BLaER1 (cell line): ENCODE measurements at regions not wholly inside any gene's neighbourhood (a gene's known extent, or its start where the extent isn't known, plus 50 kb on each side); places are given as distances from the start of the nearest gene placed in this dataset.

ENCODE experiments used
- H3K27ac ChIP-seq: shearing (Covaris generic); formaldehyde crosslinking; 2 replicates; pipeline ENCODE4 v1.8.1; 2022
- H3K27me3 ChIP-seq: shearing (Covaris generic); formaldehyde crosslinking; 2 replicates; pipeline ENCODE4 v1.8.1; 2022
- H3K36me3 ChIP-seq: shearing (Covaris generic); formaldehyde crosslinking; 2 replicates; pipeline ENCODE4 v1.8.1; 2022
- H3K4me1 ChIP-seq: shearing (Covaris generic); formaldehyde crosslinking; 2 replicates; pipeline ENCODE4 v1.8.1; 2022
- H3K4me2 ChIP-seq: shearing (Covaris generic); formaldehyde crosslinking; 2 replicates; pipeline ENCODE4 v1.8.1; 2022
- H3K4me3 ChIP-seq: shearing (Covaris generic); formaldehyde crosslinking; 2 replicates; pipeline ENCODE4 v1.8.1; 2022
- H3K9ac ChIP-seq: shearing (Covaris generic); formaldehyde crosslinking; 2 replicates; pipeline ENCODE4 v1.8.1; 2022
- H3K9me3 ChIP-seq: shearing (Covaris generic); formaldehyde crosslinking; 2 replicates; pipeline ENCODE4 v1.8.1; 2022
- H4K20me1 ChIP-seq: shearing (Covaris generic); formaldehyde crosslinking; 2 replicates; pipeline ENCODE4 v1.8.1; 2022
- Cebpa-rat ChIP-seq: shearing (Covaris generic); IDR thresholded peaks from 2 replicates; pipeline ENCODE4 v1.8.1; 2022

GRCh38 chr1:5644281-5645134, 347.7 kb downstream of the NPHP4 start:
- TF ChIP-seq Cebpa-rat = no peak
- Histone ChIP-seq H3K27me3 (no peaks in the 10 kb centered on the region), H4K20me1 (no peaks in the 10 kb centered on the region), H3K9me3 (peaks cover 49% of the 10 kb centered on the region), H3K36me3 (no peaks in the 10 kb centered on the region), H3K27ac (no peak overlapping the region), H3K9ac (no peak overlapping the region; the same call in 1 of the 2 replicates), H3K4me1 (peaks cover 90% of the 10 kb centered on the region), H3K4me2 (peak overlapping the region; percentile 72), H3K4me3 (no peak overlapping the region)

- Histone ChIP-seq H3K27me3 (no peaks in the 10 kb centered on the region), H3K4me3 (no peak overlapping the region), H3K9ac (peak overlapping the region; percentile 21; the same call in 1 of the 2 replicates), H3K9me3 (peaks cover 49% of the 10 kb centered on the region), H3K4me2 (peak overlapping the region; percentile 72), H3K36me3 (no peaks in the 10 kb centered on the region), H4K20me1 (no peaks in the 10 kb centered on the region), H3K27ac (0 out of 2 replicates have a peak overlapping the region, but pooled peaks have one; percentile 8), H3K4me1 (peaks cover 90% of the 10 kb centered on the region)
- TF ChIP-seq Cebpa-rat = no peak
These were observed 348.7 kb downstream of the NPHP4 start for GRCh38 chr1:5643360-5644107.

- Histone ChIP-seq H3K27me3 (no peaks in the 10 kb centered on the region), H3K36me3 (no peaks in the 10 kb centered on the region), H3K4me2 (peak overlapping the region; percentile 76), H3K9ac (no peak overlapping the region), H3K4me3 (no peak overlapping the region), H3K27ac (peak overlapping the region; percentile 60), H3K9me3 (peaks cover 23% of the 10 kb centered on the region), H4K20me1 (no peaks in the 10 kb centered on the region), H3K4me1 (peaks cover 79% of the 10 kb centered on the region)
- TF ChIP-seq Cebpa-rat = no peak
These were observed 351.4 kb downstream of the NPHP4 start for GRCh38 chr1:5640845-5641244.

GRCh38 chr1:5639106-5639722, 353.0 kb downstream of the NPHP4 start:
- Histone ChIP-seq H3K9me3 (peaks cover 7% of the 10 kb centered on the region; the same call in 1 of the 2 replicates), H3K36me3 (no peaks in the 10 kb centered on the region), H3K9ac (no peak overlapping the region), H3K4me2 (peak overlapping the region; percentile 76; the same call in 1 of the 2 replicates), H3K27ac (no peak overlapping the region; the same call in 1 of the 2 replicates), H4K20me1 (no peaks in the 10 kb centered on the region), H3K4me3 (no peak overlapping the region), H3K27me3 (no peaks in the 10 kb centered on the region), H3K4me1 (peaks cover 71% of the 10 kb centered on the region)
- no peak for TF ChIP-seq Cebpa-rat

GRCh38 chr1:5638582-5638981, 353.6 kb downstream of the NPHP4 start:
- Histone ChIP-seq H3K27me3 (no peaks in the 10 kb centered on the region), H3K9me3 (peaks cover 7% of the 10 kb centered on the region; the same call in 1 of the 2 replicates), H3K4me3 (no peak overlapping the region), H3K36me3 (no peaks in the 10 kb centered on the region), H3K27ac (no peak overlapping the region), H3K4me1 (peaks cover 64% of the 10 kb centered on the region), H3K4me2 (peak overlapping the region; percentile 76), H4K20me1 (no peaks in the 10 kb centered on the region), H3K9ac (no peak overlapping the region)
- TF ChIP-seq Cebpa-rat = no peak

- no peaks in the 10 kb centered on the region for H3K27me3 ChIP-seq
These were observed 355.1 kb downstream of the NPHP4 start for GRCh38 chr1:5637171-5637570.

GRCh38 chr1:5634893-5635292, 357.3 kb downstream of the NPHP4 start:
- peaks cover under 1% of the 10 kb centered on the region; the same call in 1 of the 2 replicates for H3K9me3 ChIP-seq
- H4K20me1 ChIP-seq = no peaks in the 10 kb centered on the region
- no peak overlapping the region for H3K9ac ChIP-seq
- H3K36me3 ChIP-seq = no peaks in the 10 kb centered on the region
- H3K4me2 ChIP-seq = no peak overlapping the region
- H3K27ac ChIP-seq = no peak overlapping the region
- no peaks in the 10 kb centered on the region for H3K27me3 ChIP-seq
- no peak overlapping the region for H3K4me3 ChIP-seq
- H3K4me1 ChIP-seq = peaks cover 27% of the 10 kb centered on the region
- TF ChIP-seq Cebpa-rat = no peak

More at GRCh38 chr1:5637171-5637570, 355.1 kb downstream of the NPHP4 start:
- H3K4me3 ChIP-seq = no peak overlapping the region
- no peak overlapping the region for H3K9ac ChIP-seq
- peaks cover 50% of the 10 kb centered on the region for H3K4me1 ChIP-seq
- no peaks in the 10 kb centered on the region for H3K36me3 ChIP-seq
- peaks cover 7% of the 10 kb centered on the region; the same call in 1 of the 2 replicates for H3K9me3 ChIP-seq
- no peak overlapping the region for H3K4me2 ChIP-seq
- no peak for TF ChIP-seq Cebpa-rat
- H3K27ac ChIP-seq = no peak overlapping the region
- H4K20me1 ChIP-seq = no peaks in the 10 kb centered on the region

- no peaks in the 10 kb centered on the region for H3K27me3 ChIP-seq
These were observed 359.4 kb downstream of the NPHP4 start for GRCh38 chr1:5632814-5633213.

GRCh38 chr1:5632224-5632623, 360.0 kb downstream of the NPHP4 start:
- 0 out of 2 replicates have a peak, but pooled peaks cover under 1% of the 10 kb centered on the region for H3K4me1 ChIP-seq
- H4K20me1 ChIP-seq = no peaks in the 10 kb centered on the region
- H3K36me3 ChIP-seq = no peaks in the 10 kb centered on the region
- no peak overlapping the region for H3K27ac ChIP-seq
- H3K27me3 ChIP-seq = no peaks in the 10 kb centered on the region
- TF ChIP-seq Cebpa-rat = no peak
- H3K9ac ChIP-seq = no peak overlapping the region
- no peaks in the 10 kb centered on the region for H3K9me3 ChIP-seq
- no peak overlapping the region for H3K4me3 ChIP-seq
- H3K4me2 ChIP-seq = no peak overlapping the region

More at GRCh38 chr1:5632814-5633213, 359.4 kb downstream of the NPHP4 start:
- Histone ChIP-seq H3K4me2 (no peak overlapping the region), H3K36me3 (no peaks in the 10 kb centered on the region), H3K9me3 (no peaks in the 10 kb centered on the region), H4K20me1 (no peaks in the 10 kb centered on the region), H3K4me1 (peaks cover 7% of the 10 kb centered on the region), H3K9ac (no peak overlapping the region), H3K27ac (no peak overlapping the region), H3K4me3 (no peak overlapping the region)
- no peak for TF ChIP-seq Cebpa-rat
